Endothelial cell (in vitro differentiated cells): ENCODE measurements at regions not wholly inside any gene's neighbourhood (a gene's known extent, or its start where the extent isn't known, plus 50 kb on each side); places are given as distances from the start of the nearest gene placed in this dataset.

Source experiments
- DNase-seq: peaks from one replicate; pipeline ENCODE4 v3.0.0; 2021; ENCODE audit warnings: low spot score
- H3K27ac Mint-ChIP-seq: one replicate; pipeline ENCODE4 v1.8.0; 2021; ENCODE audit warnings: mixed read lengths, inconsistent platforms; ENCODE audit not compliant: unreplicated experiment
- H3K27me3 Mint-ChIP-seq: one replicate; pipeline ENCODE4 v1.8.0; 2021; ENCODE audit warnings: mild to moderate bottlenecking, moderate library complexity, mixed read lengths, inconsistent platforms; ENCODE audit not compliant: unreplicated experiment
- H3K36me3 Mint-ChIP-seq: one replicate; pipeline ENCODE4 v1.8.0; 2021; ENCODE audit warnings: mild to moderate bottlenecking, low read depth, mixed read lengths, inconsistent platforms; ENCODE audit not compliant: unreplicated experiment
- H3K4me1 Mint-ChIP-seq: one replicate; pipeline ENCODE4 v1.8.0; 2021; ENCODE audit warnings: mild to moderate bottlenecking, mixed read lengths, inconsistent platforms; ENCODE audit not compliant: unreplicated experiment
- H3K4me3 Mint-ChIP-seq: one replicate; pipeline ENCODE4 v1.8.0; 2021; ENCODE audit warnings: mild to moderate bottlenecking, mixed read lengths, inconsistent platforms; ENCODE audit not compliant: unreplicated experiment
- H3K9me3 Mint-ChIP-seq: one replicate; pipeline ENCODE4 v1.8.0; 2021; ENCODE audit warnings: mixed read lengths, inconsistent platforms; ENCODE audit not compliant: unreplicated experiment
- CTCF ChIP-seq: fragments of 200-600 bp; sonication (generic); IDR thresholded peaks from one replicate; pipeline ENCODE4 v1.5.0; 2021; ENCODE audit warnings: antibody characterized with exemption; ENCODE audit not compliant: unreplicated experiment

DNA sequence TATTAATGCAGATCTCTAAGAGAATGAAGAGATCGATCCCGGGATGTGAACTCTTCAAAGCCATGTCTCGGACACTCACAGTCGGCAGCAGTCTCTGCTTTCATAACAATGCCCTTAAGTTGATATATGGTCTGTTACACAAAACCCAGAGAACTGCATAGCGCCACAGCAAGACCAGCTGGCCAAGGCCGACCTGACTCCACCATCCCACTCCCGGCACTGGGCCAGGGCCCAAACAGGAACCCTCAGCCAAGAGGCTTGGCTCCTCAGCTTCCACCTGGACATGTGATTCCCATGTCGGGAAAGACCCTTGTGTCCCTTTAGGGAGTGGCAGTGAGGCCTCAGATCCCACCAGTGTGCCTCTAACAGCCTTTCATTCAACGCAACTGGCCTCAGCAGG, 106.6 kb upstream of the RNF32 start:
- no peak overlapping the region for H3K27ac Mint-ChIP-seq
- H3K4me3 Mint-ChIP-seq = no peak overlapping the region
- TF ChIP-seq CTCF = no peak
- no peaks in the 10 kb centered on the region for H3K36me3 Mint-ChIP-seq
- DNase-seq = no peak
- H3K4me1 Mint-ChIP-seq = peaks cover 3% of the 10 kb centered on the region
- no peaks in the 10 kb centered on the region for H3K9me3 Mint-ChIP-seq
- H3K27me3 Mint-ChIP-seq = peaks cover 3% of the 10 kb centered on the region

- peaks cover 4% of the 10 kb centered on the region for H3K27me3 Mint-ChIP-seq
Observed at GRCh38 chr7:156533420-156533819, 107.2 kb upstream of the RNF32 start.

DNA sequence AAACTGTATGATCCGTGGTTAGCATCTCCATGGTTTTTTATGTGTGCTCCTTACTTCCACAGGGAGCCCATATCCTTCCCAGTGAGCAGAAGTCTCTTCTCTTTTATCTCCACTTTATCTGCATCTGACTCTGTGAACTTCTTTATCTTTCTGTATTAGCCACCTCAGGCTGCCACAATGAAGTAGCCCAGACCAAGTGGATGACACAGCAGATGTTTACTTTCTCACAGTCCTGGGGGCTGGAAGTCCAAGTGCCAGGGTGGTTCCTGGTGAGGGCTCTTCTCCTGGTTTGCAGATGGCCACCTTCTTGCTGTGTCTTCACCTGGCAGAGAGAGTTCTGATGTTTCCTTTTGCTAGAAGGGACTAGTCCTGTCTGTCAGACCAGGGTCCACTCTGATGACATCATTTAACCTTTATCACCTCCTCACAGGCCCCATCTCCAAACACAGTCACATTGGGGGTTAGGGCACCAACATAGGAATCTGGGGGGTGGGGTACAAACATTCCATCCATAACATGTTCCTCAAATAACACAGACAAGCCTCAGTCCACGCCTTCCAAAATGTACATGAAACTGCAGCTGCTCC, 108.5 kb upstream of the RNF32 start:
- TF ChIP-seq CTCF = no peak
- no peaks in the 10 kb centered on the region for H3K9me3 Mint-ChIP-seq
- no peak overlapping the region for H3K27ac Mint-ChIP-seq
- no peaks in the 10 kb centered on the region for H3K36me3 Mint-ChIP-seq
- DNase-seq = no peak
- peaks cover 4% of the 10 kb centered on the region for H3K27me3 Mint-ChIP-seq
- H3K4me1 Mint-ChIP-seq = peaks cover 12% of the 10 kb centered on the region
- H3K4me3 Mint-ChIP-seq = no peak overlapping the region

More at GRCh38 chr7:156533420-156533819, 107.2 kb upstream of the RNF32 start:
- H3K4me1 Mint-ChIP-seq = peaks cover 4% of the 10 kb centered on the region
- no peak overlapping the region for H3K27ac Mint-ChIP-seq
- H3K36me3 Mint-ChIP-seq = no peaks in the 10 kb centered on the region
- no peak for DNase-seq
- H3K4me3 Mint-ChIP-seq = no peak overlapping the region
- no peaks in the 10 kb centered on the region for H3K9me3 Mint-ChIP-seq
- TF ChIP-seq CTCF = no peak

DNA sequence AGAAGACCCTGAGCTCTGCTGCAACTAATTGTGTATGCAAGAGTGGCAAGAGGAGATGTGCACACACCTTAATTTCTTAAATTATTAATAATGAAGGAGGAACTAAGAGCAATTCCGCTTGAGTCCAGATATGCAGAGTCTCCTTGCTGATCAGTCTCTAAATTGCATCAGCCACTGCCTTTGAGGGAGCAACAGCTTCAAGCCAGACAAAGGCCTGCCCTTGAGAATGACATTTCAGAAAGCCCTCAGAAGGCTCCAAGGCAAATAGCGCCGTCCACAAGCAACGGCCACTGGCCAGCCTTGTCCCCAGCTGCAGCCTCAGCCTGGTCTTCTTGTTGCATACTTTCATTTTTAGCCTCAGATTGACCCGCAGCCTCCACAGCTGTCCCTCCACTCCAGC, 110.6 kb upstream of the RNF32 start:
- Mint-ChIP-seq H3K27ac (no peak overlapping the region), H3K4me1 (peaks cover 12% of the 10 kb centered on the region), H3K9me3 (no peaks in the 10 kb centered on the region), H3K36me3 (no peaks in the 10 kb centered on the region), H3K27me3 (peaks cover 4% of the 10 kb centered on the region), H3K4me3 (no peak overlapping the region)
- no peak for TF ChIP-seq CTCF
- DNase-seq = no peak

- DNase-seq = no peak
- no peak for TF ChIP-seq CTCF
- Mint-ChIP-seq H3K27me3 (peaks cover 4% of the 10 kb centered on the region), H3K9me3 (no peaks in the 10 kb centered on the region), H3K27ac (no peak overlapping the region), H3K4me3 (no peak overlapping the region), H3K36me3 (no peaks in the 10 kb centered on the region), H3K4me1 (peaks cover 12% of the 10 kb centered on the region)
Observed at GRCh38 chr7:156527458-156527890, 113.1 kb upstream of the RNF32 start.
